Neural progenitor cell (in vitro differentiated cells): ENCODE measurements at regions not wholly inside any gene's neighbourhood (a gene's known extent, or its start where the extent isn't known, plus 50 kb on each side); places are given as distances from the start of the nearest gene placed in this dataset.

Source experiments
- EZH2 ChIP-seq: fragments of 200-600 bp; sonication (generic); IDR thresholded peaks from 2 replicates; pipeline ENCODE4 v1.6.1; 2017; ENCODE audit warnings: antibody characterized with exemption, mild to moderate bottlenecking, moderate library complexity
- TF ChIP-seq, protein P1 (sequence below): fragments of 200-600 bp; sonication (generic); IDR thresholded peaks from 2 replicates; pipeline ENCODE4 v1.5.1; 2017; ENCODE audit warnings: antibody characterized with exemption, mild to moderate bottlenecking

DNA sequence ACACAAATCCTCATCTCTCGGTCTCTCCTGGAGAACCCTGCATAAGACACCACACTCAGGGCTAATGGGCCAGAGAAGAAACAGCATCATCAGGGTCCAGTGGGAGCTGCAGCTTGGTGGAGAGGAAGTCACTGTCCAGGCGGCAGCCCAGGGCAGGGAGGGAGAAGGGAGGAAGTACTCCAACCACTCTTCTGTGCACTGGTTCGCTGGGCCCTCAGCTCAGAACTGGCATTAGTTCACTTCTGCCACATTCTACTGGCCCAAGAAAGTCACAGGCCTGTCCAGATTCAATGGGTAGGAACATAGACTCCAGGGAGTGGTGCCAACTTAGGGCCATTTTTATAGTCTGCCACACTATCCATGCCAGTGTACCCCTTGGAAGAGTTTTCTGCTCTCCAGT lies 169.0 kb downstream of the ABHD5 start:
- TF ChIP-seq, protein P1, sequence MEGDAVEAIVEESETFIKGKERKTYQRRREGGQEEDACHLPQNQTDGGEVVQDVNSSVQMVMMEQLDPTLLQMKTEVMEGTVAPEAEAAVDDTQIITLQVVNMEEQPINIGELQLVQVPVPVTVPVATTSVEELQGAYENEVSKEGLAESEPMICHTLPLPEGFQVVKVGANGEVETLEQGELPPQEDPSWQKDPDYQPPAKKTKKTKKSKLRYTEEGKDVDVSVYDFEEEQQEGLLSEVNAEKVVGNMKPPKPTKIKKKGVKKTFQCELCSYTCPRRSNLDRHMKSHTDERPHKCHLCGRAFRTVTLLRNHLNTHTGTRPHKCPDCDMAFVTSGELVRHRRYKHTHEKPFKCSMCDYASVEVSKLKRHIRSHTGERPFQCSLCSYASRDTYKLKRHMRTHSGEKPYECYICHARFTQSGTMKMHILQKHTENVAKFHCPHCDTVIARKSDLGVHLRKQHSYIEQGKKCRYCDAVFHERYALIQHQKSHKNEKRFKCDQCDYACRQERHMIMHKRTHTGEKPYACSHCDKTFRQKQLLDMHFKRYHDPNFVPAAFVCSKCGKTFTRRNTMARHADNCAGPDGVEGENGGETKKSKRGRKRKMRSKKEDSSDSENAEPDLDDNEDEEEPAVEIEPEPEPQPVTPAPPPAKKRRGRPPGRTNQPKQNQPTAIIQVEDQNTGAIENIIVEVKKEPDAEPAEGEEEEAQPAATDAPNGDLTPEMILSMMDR, result no peak
- no peak for TF ChIP-seq EZH2
